Neural cell (in vitro differentiated cells): ENCODE measurements at regions not wholly inside any gene's neighbourhood (a gene's known extent, or its start where the extent isn't known, plus 50 kb on each side); places are given as distances from the start of the nearest gene placed in this dataset.
"Not testable (repeated sequence)": the region's sequence is repeated elsewhere in the genome, so short reads cannot be mapped to it uniquely, and the experiment has no call there.

Experiments
- H2AFZ ChIP-seq: fragments of 200-600, 300-800 bp; sonication (generic), shearing (Covaris generic); 2 replicates; pipeline ENCODE4 v1.6.0; 2014; ENCODE audit warnings: low read depth, mild to moderate bottlenecking, antibody characterized with exemption, low read length, moderate library complexity
- H3F3A ChIP-seq: fragments of 200-600 bp; shearing (Covaris generic); 2 replicates; pipeline ENCODE4 v1.6.1; 2016; ENCODE audit warnings: mild to moderate bottlenecking, moderate library complexity, mixed read lengths, antibody characterized with exemption, low read length; ENCODE audit not compliant: insufficient read depth, poor library complexity, severe bottlenecking
- H3K27ac ChIP-seq: fragments of 200-600, 300-800 bp; sonication (generic), shearing (Covaris generic); 2 replicates; pipeline ENCODE4 v1.5.1; 2014; ENCODE audit warnings: mild to moderate bottlenecking, low read length, moderate library complexity
- H3K27me3 ChIP-seq: fragments of 300-800, 200-600 bp; sonication (generic), shearing (Covaris generic); 2 replicates; pipeline ENCODE4 v1.6.0; 2014; ENCODE audit warnings: mild to moderate bottlenecking, low read depth, low read length, moderate library complexity; ENCODE audit not compliant: insufficient read depth
- H3K36me3 ChIP-seq: fragments of 300-800, 200-600 bp; sonication (generic), shearing (Covaris generic); 2 replicates; pipeline ENCODE4 v1.5.1; 2014; ENCODE audit warnings: mild to moderate bottlenecking, antibody characterized with exemption, low read length, moderate library complexity; ENCODE audit not compliant: insufficient read depth
- H3K4me2 ChIP-seq: fragments of 300-800, 200-600 bp; sonication (generic), shearing (Covaris generic); 2 replicates; pipeline ENCODE4 v1.6.0; 2014; ENCODE audit warnings: mild to moderate bottlenecking, low read length
- H3K4me3 ChIP-seq: fragments of 300-800, 200-600 bp; sonication (generic), shearing (Covaris generic); 2 replicates; pipeline ENCODE4 v1.5.1; 2014; ENCODE audit warnings: mild to moderate bottlenecking, low read length, moderate library complexity
- H3K79me2 ChIP-seq: fragments of 200-600 bp; shearing (Covaris generic); replicated peaks from 2 replicates; pipeline ENCODE4 v1.6.0; 2014; ENCODE audit warnings: mild to moderate bottlenecking, low read length, moderate library complexity; ENCODE audit not compliant: insufficient read depth
- H3K9ac ChIP-seq: fragments of 300-800, 200-600 bp; sonication (generic), shearing (Covaris generic); 2 replicates; pipeline ENCODE4 v1.6.1; 2016; ENCODE audit warnings: mild to moderate bottlenecking, low read length, mixed read lengths
- H3K9me2 ChIP-seq: fragments of 200-600 bp; shearing (Covaris generic); 2 replicates; pipeline ENCODE4 v1.6.1; 2016; ENCODE audit warnings: mild to moderate bottlenecking, low read length, mixed read lengths; ENCODE audit not compliant: insufficient read depth
- H3K9me3 ChIP-seq: fragments of 200-600, 300-800 bp; sonication (generic), shearing (Covaris generic); 2 replicates; pipeline ENCODE4 v1.6.1; 2016; ENCODE audit warnings: mild to moderate bottlenecking, mixed run types, low read length, moderate library complexity, mixed read lengths
- H4K20me1 ChIP-seq: fragments of 200-600 bp; shearing (Covaris generic); 2 replicates; pipeline ENCODE4 v1.6.1; 2016; ENCODE audit warnings: mild to moderate bottlenecking, mixed run types; ENCODE audit not compliant: insufficient read depth
- CTCF ChIP-seq: fragments of 450-650 bp; IDR thresholded peaks from 2 replicates; pipeline ENCODE4 v1.5.1; 2014; ENCODE audit warnings: antibody characterized with exemption, mild to moderate bottlenecking, moderate library complexity; ENCODE audit not compliant: poor library complexity, severe bottlenecking
- EP300 ChIP-seq: fragments of 450-650 bp; conservative IDR thresholded peaks from 2 replicates; pipeline ENCODE4 v1.6.1; 2014; ENCODE audit warnings: antibody characterized with exemption, mild to moderate bottlenecking, moderate library complexity; ENCODE audit not compliant: poor library complexity, severe bottlenecking
- EZH2 ChIP-seq: fragments of 200-600, 300-800 bp; shearing (Covaris generic), sonication (generic); IDR thresholded peaks from 2 replicates; pipeline ENCODE4 v1.6.1; 2014; ENCODE audit warnings: antibody characterized with exemption, low read length, borderline replicate concordance, mild to moderate bottlenecking; ENCODE audit not compliant: insufficient read depth, poor library complexity, severe bottlenecking
- MXI1 ChIP-seq: fragments of 450-650 bp; conservative IDR thresholded peaks from 2 replicates; pipeline ENCODE4 v1.6.1; 2014; ENCODE audit warnings: antibody characterized with exemption, mild to moderate bottlenecking; ENCODE audit not compliant: poor library complexity, severe bottlenecking
- POLR2AphosphoS5 ChIP-seq: IDR thresholded peaks from 2 replicates; pipeline ENCODE4 v1.6.1; 2012
- RAD21 ChIP-seq: fragments of 450-650 bp; conservative IDR thresholded peaks from 2 replicates; pipeline ENCODE4 v1.6.1; 2014; ENCODE audit warnings: antibody characterized with exemption, mild to moderate bottlenecking, moderate library complexity
- REST ChIP-seq: IDR thresholded peaks from 2 replicates; pipeline ENCODE4 v1.6.1; 2012; ENCODE audit warnings: borderline replicate concordance
- SMC3 ChIP-seq: fragments of 450-650 bp; conservative IDR thresholded peaks from 2 replicates; pipeline ENCODE4 v1.6.1; 2014; ENCODE audit warnings: antibody characterized with exemption, mild to moderate bottlenecking, moderate library complexity; ENCODE audit not compliant: poor library complexity
- TAF1 ChIP-seq: IDR thresholded peaks from 2 replicates; pipeline ENCODE4 v1.6.1; 2012; ENCODE audit warnings: low read depth

- H3K9me3 ChIP-seq, H3K4me2 ChIP-seq, H3K36me3 ChIP-seq, H3K9me2 ChIP-seq, H3K27me3 ChIP-seq, H4K20me1 ChIP-seq, H3K79me2 ChIP-seq, H2AFZ ChIP-seq, H3K4me3 ChIP-seq, H3K9ac ChIP-seq, H3K27ac ChIP-seq, H3F3A ChIP-seq: not testable (repeated sequence)
Observed at GRCh38 chr6:133147470-133148184, 93.5 kb upstream of the EYA4 start.

GRCh38 chr6:133156689-133157088 lies 84.5 kb upstream of the EYA4 start:
- H4K20me1 ChIP-seq: no peaks in the 10 kb centered on the region
- H3K27ac ChIP-seq: no peak overlapping the region
- no peak overlapping the region for H3K4me3 ChIP-seq
- H3K4me2 ChIP-seq: no peak overlapping the region
- H3K36me3 ChIP-seq: no peaks in the 10 kb centered on the region
- no peaks in the 10 kb centered on the region for H3F3A ChIP-seq
- no peaks in the 10 kb centered on the region for H3K9me3 ChIP-seq
- TF ChIP-seq POLR2AphosphoS5: no peak
- TF ChIP-seq RAD21: no peak
- no peak for TF ChIP-seq TAF1
- no peak for TF ChIP-seq MXI1
- TF ChIP-seq EP300: no peak
- no peak for TF ChIP-seq CTCF
- TF ChIP-seq EZH2: no peak
- no peak for TF ChIP-seq SMC3
- no peak for TF ChIP-seq REST
- H3K27me3 ChIP-seq: no peaks in the 10 kb centered on the region
- H3K79me2 ChIP-seq: no peaks in the 10 kb centered on the region
- no peak overlapping the region for H3K9ac ChIP-seq
- no peak overlapping the region for H2AFZ ChIP-seq
- no peaks in the 10 kb centered on the region for H3K9me2 ChIP-seq

- Histone ChIP-seq H3K9me2 (no peaks in the 10 kb centered on the region), H3K27me3 (no peaks in the 10 kb centered on the region), H3K27ac (no peak overlapping the region), H4K20me1 (no peaks in the 10 kb centered on the region), H3K4me2 (no peak overlapping the region), H3K36me3 (no peaks in the 10 kb centered on the region), H3K79me2 (no peaks in the 10 kb centered on the region), H2AFZ (no peak overlapping the region), H3K4me3 (no peak overlapping the region), H3K9ac (no peak overlapping the region), H3F3A (no peaks in the 10 kb centered on the region), H3K9me3 (no peaks in the 10 kb centered on the region)
- TF ChIP-seq SMC3: no peak
- TF ChIP-seq POLR2AphosphoS5: no peak
- TF ChIP-seq MXI1: no peak
- TF ChIP-seq RAD21: no peak
- TF ChIP-seq CTCF: no peak
- TF ChIP-seq EZH2: no peak
- no peak for TF ChIP-seq TAF1
- TF ChIP-seq REST: no peak
- TF ChIP-seq EP300: no peak
Observed at GRCh38 chr6:133157995-133158394, 83.2 kb upstream of the EYA4 start.
